GM21447 (cell line): ENCODE measurements at regions not wholly inside any gene's neighbourhood (a gene's known extent, or its start where the extent isn't known, plus 50 kb on each side); places are given as distances from the start of the nearest gene placed in this dataset.
"Not testable (repeated sequence)": the region's sequence is repeated elsewhere in the genome, so short reads cannot be mapped to it uniquely, and the experiment has no call there.

Source experiments
- ATAC-seq: cut with Tn5 transposase; IDR thresholded peaks from one replicate; pipeline ENCODE4 v1.9.1; 2021; ENCODE audit not compliant: unreplicated experiment

GRCh38 chr13:65615506-65615905, 1614.6 kb downstream of the PCDH9 start:
- ATAC-seq = no peak

GRCh38 chr13:65613004-65613403, 1617.1 kb downstream of the PCDH9 start:
- ATAC-seq = no peak

GRCh38 chr13:65609350-65609749, 1620.8 kb downstream of the PCDH9 start:
- ATAC-seq = no peak

GRCh38 chr13:65606622-65607021, 1623.5 kb downstream of the PCDH9 start:
- no peak for ATAC-seq

- ATAC-seq = no peak
Observed at GRCh38 chr13:65605396-65605795, 1624.7 kb downstream of the PCDH9 start.

GRCh38 chr13:65603160-65603559, 1627.0 kb downstream of the PCDH9 start:
- no peak for ATAC-seq

GRCh38 chr13:65601855-65602254, 1628.3 kb downstream of the PCDH9 start:
- ATAC-seq = no peak

- ATAC-seq = no peak
Observed at GRCh38 chr13:65600702-65601101, 1629.4 kb downstream of the PCDH9 start.

GRCh38 chr13:65597839-65598818, 1632.0 kb downstream of the PCDH9 start:
- ATAC-seq = no peak

- no peak for ATAC-seq
Observed at GRCh38 chr13:65595916-65596315, 1634.2 kb downstream of the PCDH9 start.

GRCh38 chr13:65594298-65594781, 1635.8 kb downstream of the PCDH9 start:
- no peak for ATAC-seq

GRCh38 chr13:65593298-65593874, 1636.8 kb downstream of the PCDH9 start:
- no peak for ATAC-seq

- ATAC-seq = no peak
Observed at GRCh38 chr13:65592731-65593130, 1637.4 kb downstream of the PCDH9 start.

GRCh38 chr13:65585346-65585745, 1644.8 kb downstream of the PCDH9 start:
- no peak for ATAC-seq

- no peak for ATAC-seq
Observed at GRCh38 chr13:65584126-65584525, 1646.0 kb downstream of the PCDH9 start.

- ATAC-seq = no peak
Observed at GRCh38 chr13:65582160-65582559, 1648.0 kb downstream of the PCDH9 start.

GRCh38 chr13:65564561-65564960, 1665.6 kb downstream of the PCDH9 start:
- not testable (repeated sequence) for ATAC-seq

GRCh38 chr13:65562305-65562704, 1667.8 kb downstream of the PCDH9 start:
- no peak for ATAC-seq

GRCh38 chr13:65560936-65561335, 1669.2 kb downstream of the PCDH9 start:
- no peak for ATAC-seq

GRCh38 chr13:65555962-65556361, 1674.2 kb downstream of the PCDH9 start:
- no peak for ATAC-seq

- no peak for ATAC-seq
Observed at GRCh38 chr13:65553096-65553727, 1676.9 kb downstream of the PCDH9 start.

GRCh38 chr13:65551208-65551607, 1678.9 kb downstream of the PCDH9 start:
- ATAC-seq = no peak
